HPDE6-E6E7 (cell line): ENCODE measurements at regions not wholly inside any gene's neighbourhood (a gene's known extent, or its start where the extent isn't known, plus 50 kb on each side); places are given as distances from the start of the nearest gene placed in this dataset.
"Not testable (repeated sequence)": the region's sequence is repeated elsewhere in the genome, so short reads cannot be mapped to it uniquely, and the experiment has no call there.

Source experiments
- DNase-seq: peaks from one replicate; pipeline ENCODE4 v3.0.0; 2011; ENCODE audit warnings: missing footprints; ENCODE audit errors: extremely low spot score

- no peak for DNase-seq
Observed at GRCh38 chr9:25917731-25918362, 239.6 kb upstream of the TUSC1 start.

GRCh38 chr9:25913806-25914205 lies 235.6 kb upstream of the TUSC1 start:
- DNase-seq = no peak

DNA sequence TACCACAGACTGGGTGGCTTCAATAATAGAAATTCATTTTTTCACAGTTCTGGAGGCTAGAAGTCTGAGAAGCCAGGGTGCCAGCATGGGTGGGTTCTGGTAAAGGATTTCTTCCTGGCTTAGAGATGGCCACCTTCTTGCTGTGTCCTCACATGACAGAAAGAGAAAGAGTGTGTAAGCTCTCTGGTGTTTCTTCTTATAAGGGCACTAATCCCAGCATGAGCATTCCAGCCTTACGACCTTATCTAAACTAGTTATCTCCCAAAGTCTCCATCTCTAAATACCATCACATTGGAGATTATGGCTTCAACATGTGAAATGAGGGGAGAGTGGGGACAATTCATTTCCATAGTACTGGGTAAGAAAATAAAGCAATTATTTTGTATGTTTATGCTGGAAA lies 226.5 kb upstream of the TUSC1 start:
- no peak for DNase-seq

- DNase-seq = no peak
Observed at GRCh38 chr9:25891527-25891926, 213.3 kb upstream of the TUSC1 start.

GRCh38 chr9:25889661-25890060 lies 211.4 kb upstream of the TUSC1 start:
- DNase-seq = no peak

DNA sequence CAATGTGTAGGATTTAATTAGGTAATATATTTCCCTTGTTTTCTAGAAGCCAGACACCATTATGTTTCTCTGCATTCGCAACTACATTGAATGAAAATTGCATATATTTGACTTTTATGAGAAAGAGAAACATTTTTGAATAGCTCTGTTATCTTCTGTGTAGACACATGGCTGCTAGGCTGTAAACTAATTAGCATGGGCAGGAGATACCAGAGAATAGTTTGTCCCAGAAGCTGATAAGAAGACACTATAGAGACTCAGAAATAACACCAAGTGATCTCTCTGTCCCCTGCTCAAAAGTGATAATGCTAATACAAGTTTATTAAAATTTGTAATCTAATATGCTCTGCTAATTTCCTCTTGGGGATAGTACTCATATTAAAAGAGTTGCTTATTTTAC lies 198.0 kb upstream of the TUSC1 start:
- DNase-seq = no peak

DNA sequence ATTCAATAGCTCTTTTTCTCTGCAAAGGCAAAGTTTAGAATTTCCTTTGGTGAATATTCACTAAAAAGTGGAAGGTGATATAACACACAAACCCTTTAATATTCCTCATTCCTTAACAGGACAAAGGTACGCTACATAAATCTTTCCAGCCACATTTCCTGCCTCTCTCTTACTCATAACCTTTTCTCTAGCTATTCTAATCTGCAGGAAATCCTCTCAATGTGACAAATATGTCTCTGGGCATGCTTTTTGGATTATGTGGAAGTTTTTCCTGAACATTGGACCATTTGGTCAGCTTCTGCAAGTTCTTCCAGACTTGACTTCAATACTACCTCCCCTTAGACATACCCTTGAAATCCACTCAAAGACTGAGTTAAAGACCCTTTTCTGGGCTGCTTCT lies 186.3 kb upstream of the TUSC1 start:
- DNase-seq = no peak

- DNase-seq = no peak
Observed at GRCh38 chr9:25861421-25861820, 183.2 kb upstream of the TUSC1 start.

DNA sequence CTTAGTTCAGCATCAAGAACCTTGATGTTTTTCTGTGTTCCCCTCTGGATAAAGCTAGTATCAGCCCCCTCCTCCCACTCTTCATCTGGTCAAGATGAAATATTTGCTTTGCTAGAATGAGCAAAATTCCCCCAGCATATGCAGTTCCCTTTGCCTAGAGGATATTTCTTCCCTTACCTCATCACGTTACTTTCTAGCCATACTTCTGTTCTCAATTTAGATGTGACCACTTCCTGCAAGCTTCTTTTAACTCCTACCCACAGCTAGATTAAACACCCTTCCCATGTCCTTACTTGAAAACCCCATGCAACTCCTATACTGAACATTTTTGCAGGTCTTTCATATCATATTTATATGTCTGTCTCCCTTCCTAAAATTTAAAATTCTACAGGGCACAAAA lies 178.9 kb upstream of the TUSC1 start:
- no peak for DNase-seq

- DNase-seq = no peak
Observed at GRCh38 chr9:25850803-25851202, 172.6 kb upstream of the TUSC1 start.

DNA sequence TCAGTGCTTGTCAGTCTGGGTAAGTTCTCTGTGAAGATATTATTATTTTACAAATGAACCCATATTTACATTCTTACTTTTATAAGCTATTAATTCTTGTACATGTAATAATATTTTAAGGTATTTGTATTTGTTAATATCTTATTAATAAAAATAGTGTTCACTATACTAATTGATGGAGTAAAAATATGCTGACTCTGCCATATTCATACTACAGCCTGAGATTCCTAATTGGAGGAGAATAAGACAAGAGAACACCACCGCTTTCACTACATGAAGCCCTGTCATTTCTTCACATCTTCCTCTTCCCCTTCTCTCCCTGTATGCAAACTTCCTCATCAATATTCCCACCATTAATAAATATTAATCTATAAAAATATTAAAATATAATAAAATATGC lies 167.6 kb upstream of the TUSC1 start:
- DNase-seq = no peak

GRCh38 chr9:25830381-25830780 lies 152.1 kb upstream of the TUSC1 start:
- no peak for DNase-seq

DNA sequence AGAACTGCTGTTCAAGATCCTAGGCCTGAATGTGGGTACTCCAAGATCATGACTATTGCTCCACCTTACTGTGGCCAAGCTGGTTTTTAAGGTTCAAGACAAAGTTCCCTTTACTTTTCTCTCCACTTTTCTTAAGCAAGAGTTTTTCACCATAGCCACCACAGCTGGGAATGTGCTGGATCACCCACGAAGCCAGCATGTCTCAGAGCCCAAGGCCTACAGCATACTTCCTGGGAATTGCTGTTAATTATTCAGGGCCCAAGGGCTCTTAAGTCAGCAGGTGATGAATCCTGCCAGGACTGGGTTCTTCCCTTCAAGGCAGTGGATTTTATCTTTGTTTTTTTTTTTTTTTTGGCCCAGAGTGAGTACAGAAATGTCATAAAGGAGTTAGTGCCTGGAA lies 149.4 kb upstream of the TUSC1 start:
- no peak for DNase-seq

- DNase-seq = no peak
Observed at GRCh38 chr9:25816439-25816838, 138.2 kb upstream of the TUSC1 start.

GRCh38 chr9:25814023-25814422 lies 135.8 kb upstream of the TUSC1 start:
- no peak for DNase-seq

DNA sequence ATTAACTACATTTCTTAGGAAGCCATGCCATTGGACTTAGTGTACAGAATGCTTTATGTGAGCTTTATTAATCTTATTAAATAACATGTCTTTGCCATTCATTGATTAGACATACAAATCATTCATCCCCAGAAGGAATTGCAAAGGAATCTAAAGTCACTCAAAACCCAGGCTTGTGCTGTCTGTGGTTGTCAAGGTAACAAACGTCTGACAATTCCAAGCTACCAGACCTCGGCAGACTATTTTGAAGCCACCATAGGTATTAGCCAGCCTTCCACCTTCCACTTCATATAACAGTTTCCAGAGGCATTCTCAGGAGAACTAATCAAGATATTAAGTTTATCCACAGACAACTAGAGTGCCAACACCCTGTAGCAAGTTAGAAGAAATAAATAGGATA lies 135.2 kb upstream of the TUSC1 start:
- no peak for DNase-seq

- DNase-seq = no peak
Observed at GRCh38 chr9:25808554-25808953, 130.3 kb upstream of the TUSC1 start.

DNA sequence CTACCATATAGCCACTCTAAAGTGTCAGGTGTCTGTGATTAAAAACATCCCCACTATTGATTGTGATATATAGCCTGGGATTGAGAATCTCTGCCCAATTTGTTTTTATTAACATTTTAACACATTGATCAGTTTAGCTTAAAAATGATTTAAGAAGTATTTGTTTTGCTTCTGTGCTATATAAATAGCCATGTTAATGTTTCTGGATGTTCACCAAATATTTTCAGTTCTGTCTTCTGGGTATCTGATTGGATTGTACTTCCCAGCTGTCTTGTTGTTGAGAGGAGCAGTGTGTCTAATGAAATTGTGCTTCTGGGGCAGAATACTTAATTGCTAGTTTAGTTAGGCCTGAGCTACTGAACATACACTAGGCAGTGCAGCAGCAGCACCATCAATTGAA lies 126.6 kb upstream of the TUSC1 start:
- DNase-seq = no peak

DNA sequence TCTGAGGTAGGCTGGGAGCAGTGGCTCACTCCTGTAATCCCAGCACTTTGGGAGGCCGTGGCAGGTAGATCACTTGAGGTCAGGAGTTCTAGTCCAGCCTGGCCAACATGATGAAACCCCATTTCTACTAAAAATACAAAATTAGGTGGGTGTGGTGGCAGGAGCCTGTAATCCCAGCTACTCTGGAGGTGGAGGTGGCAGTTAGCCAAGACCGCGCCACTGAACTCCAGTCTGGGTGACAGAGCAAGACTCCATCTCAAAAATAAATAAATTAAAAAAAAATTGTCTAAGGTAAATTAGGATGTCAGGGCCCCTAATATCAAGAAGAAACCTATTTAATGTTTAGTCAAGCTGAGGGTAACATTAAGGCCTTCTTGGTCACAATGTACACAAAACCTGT lies 123.7 kb upstream of the TUSC1 start:
- DNase-seq = not testable (repeated sequence)

DNA sequence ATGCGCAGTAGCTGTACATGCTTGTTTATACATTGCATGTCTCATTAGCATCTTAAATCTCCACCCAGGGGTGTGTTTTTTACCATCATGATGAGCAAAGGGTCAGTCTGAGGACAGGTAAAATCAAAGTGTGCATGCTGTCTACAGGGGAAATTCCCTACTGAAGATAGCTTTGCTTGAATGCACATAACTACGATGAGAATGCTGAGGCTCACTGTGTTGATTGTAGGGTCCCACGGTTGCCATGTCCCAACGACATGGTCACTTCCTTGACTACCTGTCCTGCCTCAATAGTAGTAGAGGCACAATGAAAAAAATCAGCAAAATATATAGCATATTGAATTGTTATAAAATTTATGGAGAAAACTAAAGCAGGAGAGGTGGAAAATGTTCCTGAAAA lies 95.6 kb upstream of the TUSC1 start:
- no peak for DNase-seq

- no peak for DNase-seq
Observed at GRCh38 chr9:25755951-25756350, 77.7 kb upstream of the TUSC1 start.

- no peak for DNase-seq
Observed at GRCh38 chr9:25752398-25752797, 74.2 kb upstream of the TUSC1 start.

GRCh38 chr9:25742256-25742655 lies 64.0 kb upstream of the TUSC1 start:
- no peak for DNase-seq

DNA sequence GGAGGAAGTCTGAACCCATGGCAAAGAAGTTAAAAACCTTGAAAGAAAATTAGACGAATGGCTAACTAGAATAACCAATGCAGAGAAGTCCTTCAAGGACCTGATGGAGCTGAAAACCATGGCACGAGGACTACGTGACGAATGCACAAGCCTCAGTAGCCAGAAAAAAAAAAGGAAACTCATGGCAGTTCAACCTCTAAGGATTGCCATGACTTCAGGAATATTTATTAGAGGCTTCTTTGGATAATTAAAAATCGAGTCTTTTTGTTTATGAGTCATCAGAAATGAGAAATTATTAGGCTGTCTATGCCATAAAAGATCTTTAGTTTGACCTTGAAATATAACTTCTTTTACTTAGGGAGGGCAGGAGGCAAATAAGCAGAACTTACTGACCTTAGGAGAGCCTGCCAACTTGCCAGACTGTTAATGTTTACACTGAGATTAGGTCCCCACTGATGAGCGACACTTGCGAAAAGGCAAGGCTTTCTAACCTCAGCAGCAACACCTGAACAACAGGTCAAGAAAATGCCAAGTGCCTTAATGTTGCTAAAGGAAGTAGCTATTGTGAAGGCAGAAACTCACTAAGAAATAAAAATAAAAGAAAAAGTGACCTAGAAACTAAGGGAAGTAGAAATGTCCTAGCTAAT lies 55.2 kb upstream of the TUSC1 start:
- no peak for DNase-seq
